ENCODE measurements at regions not wholly inside any gene's neighbourhood (a gene's known extent, or its start where the extent isn't known, plus 50 kb on each side); places are given as distances from the start of the nearest gene placed in this dataset.

DNA sequence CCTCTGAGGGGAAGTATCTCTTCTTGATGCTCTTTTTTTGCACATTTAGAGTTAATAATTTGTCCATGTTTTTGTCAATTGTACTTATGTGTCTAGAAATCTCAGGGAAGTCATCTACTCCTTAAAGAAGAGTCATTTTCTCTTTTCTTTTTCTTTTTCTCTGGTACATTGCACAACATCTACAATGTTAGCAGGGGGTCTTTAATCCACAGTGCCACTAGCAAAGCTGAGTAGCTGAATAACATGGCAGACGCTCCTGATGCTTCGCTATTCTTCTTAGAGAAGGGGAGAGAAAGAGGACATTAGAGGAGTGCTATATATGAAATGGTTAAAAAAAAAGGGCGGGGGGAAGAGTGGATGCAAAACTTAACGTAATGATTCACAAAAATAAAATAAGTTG lies 399.6 kb upstream of the CWC22 start:
- no peaks in the 10 kb centered on the region for H3K36me3 ChIP-seq (ENCODE audit: control insufficient read depth, insufficient read depth, low read length)
- H3K4me3 ChIP-seq (ENCODE audit: low read depth, low read length), result no peak overlapping the region
- no peaks in the 10 kb centered on the region for H3K9me3 ChIP-seq (ENCODE audit: control insufficient read depth, insufficient read depth, low read length)
- no peaks in the 10 kb centered on the region for H3K4me1 ChIP-seq (ENCODE audit: control insufficient read depth, insufficient read depth, low read length)
- H3K27me3 ChIP-seq (ENCODE audit: control insufficient read depth, insufficient read depth, low read length), result no peaks in the 10 kb centered on the region
- no peak overlapping the region for H3K27ac ChIP-seq (ENCODE audit: low read depth, low read length)
- no peak overlapping the region for H3K9ac ChIP-seq (ENCODE audit: low read depth, low read length)

DNA sequence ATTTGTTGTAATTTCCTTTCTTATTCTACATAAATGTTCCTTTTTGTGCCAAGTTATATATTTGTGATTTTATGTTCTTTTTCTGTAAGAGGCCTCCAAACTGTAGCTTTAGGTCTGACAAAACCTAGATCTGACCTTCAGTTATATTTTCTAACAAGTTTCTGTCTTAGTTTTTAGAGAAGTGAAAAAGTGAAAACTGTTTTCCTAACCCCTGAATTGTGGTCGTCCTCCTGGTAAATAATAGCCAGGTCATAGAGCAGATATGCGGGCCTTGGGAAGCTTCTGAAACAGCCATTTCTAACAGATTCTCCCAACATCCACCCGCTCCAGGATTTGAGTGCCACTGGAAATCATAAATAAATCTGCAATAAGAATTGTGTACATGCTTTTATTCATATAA lies 398.4 kb upstream of the CWC22 start:
- H3K27ac ChIP-seq (ENCODE audit: low read depth, low read length), result no peak overlapping the region
- no peak overlapping the region for H3K4me3 ChIP-seq (ENCODE audit: low read depth, low read length)
- H3K36me3 ChIP-seq (ENCODE audit: control insufficient read depth, insufficient read depth, low read length), result no peaks in the 10 kb centered on the region
- H3K9ac ChIP-seq (ENCODE audit: low read depth, low read length), result no peak overlapping the region
- no peaks in the 10 kb centered on the region for H3K4me1 ChIP-seq (ENCODE audit: control insufficient read depth, insufficient read depth, low read length)
- no peaks in the 10 kb centered on the region for H3K9me3 ChIP-seq (ENCODE audit: control insufficient read depth, insufficient read depth, low read length)
- no peaks in the 10 kb centered on the region for H3K27me3 ChIP-seq (ENCODE audit: control insufficient read depth, insufficient read depth, low read length)

DNA sequence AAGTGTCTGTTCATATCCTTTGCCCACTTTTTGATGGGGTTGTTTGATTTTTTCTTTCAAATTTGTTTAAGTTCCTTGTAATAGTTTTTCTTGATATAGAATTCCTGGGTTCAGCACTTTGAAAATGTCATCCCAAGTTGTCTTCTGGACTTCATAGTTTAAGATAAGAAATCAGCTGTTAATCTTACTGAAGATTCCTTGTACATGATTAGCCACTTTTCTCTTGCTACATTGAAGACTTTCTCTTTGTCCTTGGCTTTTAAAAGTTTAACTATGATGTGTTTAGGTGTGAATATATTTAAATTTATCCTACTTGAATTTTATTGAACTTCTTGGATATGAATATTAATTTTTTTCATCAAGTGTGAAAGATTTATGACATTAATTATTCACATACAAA lies 387.2 kb upstream of the CWC22 start:
- Histone ChIP-seq H3K4me1 (ENCODE audit: control insufficient read depth, insufficient read depth, low read length) (no peaks in the 10 kb centered on the region), H3K36me3 (ENCODE audit: control insufficient read depth, insufficient read depth, low read length) (no peaks in the 10 kb centered on the region), H3K9ac (ENCODE audit: low read depth, low read length) (no peak overlapping the region)

DNA sequence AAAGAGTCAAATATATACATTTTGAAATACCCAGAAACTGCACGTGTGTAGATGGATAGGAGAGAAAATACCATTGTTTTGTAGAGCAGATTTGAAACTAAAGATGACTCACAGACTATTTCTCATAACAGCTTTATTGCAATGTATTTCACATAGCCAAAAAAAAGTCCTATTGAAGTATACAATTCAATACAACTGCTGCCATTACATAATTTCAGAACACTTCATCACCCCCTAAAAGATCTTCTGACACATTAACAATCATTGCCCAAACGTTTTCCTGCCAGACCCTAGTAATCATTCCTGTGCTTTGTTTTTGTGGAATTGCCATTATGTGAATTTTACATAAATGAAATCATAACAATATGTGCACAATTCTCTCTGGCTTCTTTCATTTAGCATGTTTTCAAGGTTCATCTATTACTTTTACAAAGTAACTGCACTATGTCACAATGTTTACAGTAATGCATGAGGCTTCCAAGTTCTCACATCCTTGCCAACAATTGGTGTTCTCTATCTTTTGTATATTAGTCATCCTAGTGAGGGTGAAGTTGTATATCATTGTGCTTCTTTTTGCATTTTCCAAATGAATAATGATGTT lies 378.6 kb upstream of the CWC22 start:
- no peak overlapping the region for H3K4me3 ChIP-seq (ENCODE audit: low read depth, low read length)
- H3K27me3 ChIP-seq (ENCODE audit: control insufficient read depth, insufficient read depth, low read length), result no peaks in the 10 kb centered on the region
- no peaks in the 10 kb centered on the region for H3K9me3 ChIP-seq (ENCODE audit: control insufficient read depth, insufficient read depth, low read length)
- H3K27ac ChIP-seq (ENCODE audit: low read depth, low read length), result no peak overlapping the region
- H3K4me1 ChIP-seq (ENCODE audit: control insufficient read depth, insufficient read depth, low read length), result no peaks in the 10 kb centered on the region
- no peaks in the 10 kb centered on the region for H3K36me3 ChIP-seq (ENCODE audit: control insufficient read depth, insufficient read depth, low read length)
- H3K9ac ChIP-seq (ENCODE audit: low read depth, low read length), result no peak overlapping the region

More for the DNA sequence above, 387.2 kb upstream of the CWC22 start:
- Histone ChIP-seq H3K9me3 (ENCODE audit: control insufficient read depth, insufficient read depth, low read length) (peaks cover 5% of the 10 kb centered on the region), H3K27me3 (ENCODE audit: control insufficient read depth, insufficient read depth, low read length) (no peaks in the 10 kb centered on the region), H3K27ac (ENCODE audit: low read depth, low read length) (no peak overlapping the region), H3K4me3 (ENCODE audit: low read depth, low read length) (no peak overlapping the region)

DNA sequence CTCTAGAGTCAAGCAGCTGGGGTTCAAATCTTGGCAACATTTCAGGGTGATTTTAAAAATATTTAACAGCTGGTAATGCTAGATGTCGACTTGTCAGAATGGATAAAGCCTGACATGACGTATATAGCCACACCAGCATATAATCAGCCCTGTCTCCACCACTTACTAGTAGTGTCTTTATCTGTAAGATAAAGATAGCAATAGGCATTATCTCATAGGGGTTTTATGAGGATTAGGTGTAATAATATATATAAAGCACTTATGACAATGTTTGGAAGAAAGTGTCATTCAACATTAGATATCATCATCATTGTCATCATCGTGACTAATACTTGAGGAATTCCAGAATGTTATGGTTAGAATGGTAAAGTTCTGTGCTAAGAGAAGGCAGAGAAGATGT lies 369.0 kb upstream of the CWC22 start:
- Histone ChIP-seq H3K27me3 (ENCODE audit: control insufficient read depth, insufficient read depth, low read length) (no peaks in the 10 kb centered on the region), H3K9ac (ENCODE audit: low read depth, low read length) (no peak overlapping the region), H3K4me3 (ENCODE audit: low read depth, low read length) (no peak overlapping the region), H3K9me3 (ENCODE audit: control insufficient read depth, insufficient read depth, low read length) (no peaks in the 10 kb centered on the region), H3K4me1 (ENCODE audit: control insufficient read depth, insufficient read depth, low read length) (no peaks in the 10 kb centered on the region), H3K27ac (ENCODE audit: low read depth, low read length) (no peak overlapping the region), H3K36me3 (ENCODE audit: control insufficient read depth, insufficient read depth, low read length) (no peaks in the 10 kb centered on the region)

DNA sequence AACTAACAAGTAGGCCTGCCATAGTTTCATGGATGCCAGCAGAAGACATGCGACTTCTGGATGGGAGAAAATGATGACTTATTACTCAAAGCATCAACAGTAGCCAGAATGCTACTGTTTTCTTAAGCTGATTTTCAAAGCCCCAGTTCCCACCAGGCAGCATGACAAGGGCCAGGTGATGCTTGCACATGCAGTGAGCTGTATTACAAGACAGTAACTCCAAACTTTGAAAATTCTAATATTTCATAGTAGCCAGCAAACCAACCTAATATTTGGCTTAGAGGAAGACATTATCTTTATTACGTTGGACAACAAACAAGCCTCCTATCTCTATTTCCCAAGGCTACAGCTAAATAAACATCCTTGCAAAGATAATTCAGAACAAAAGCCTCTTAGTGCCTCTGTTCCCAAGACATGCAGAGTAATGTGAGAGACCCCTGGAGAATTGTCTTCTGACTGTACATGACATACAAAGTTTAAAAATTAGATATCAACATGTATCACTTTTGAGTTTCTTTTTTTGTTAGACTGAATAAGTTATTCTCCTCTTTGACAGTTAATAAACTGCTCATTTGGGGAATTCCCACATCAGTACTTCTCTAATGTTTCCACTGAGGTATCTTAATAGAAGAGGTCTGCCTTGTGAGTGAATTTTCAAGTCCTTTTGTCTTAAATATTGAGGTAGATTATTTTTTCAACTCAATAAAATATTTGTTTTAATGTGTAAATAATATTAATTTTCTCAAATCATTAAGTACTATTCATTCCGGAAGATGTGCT lies 367.6 kb upstream of the CWC22 start:
- Histone ChIP-seq H3K36me3 (ENCODE audit: control insufficient read depth, insufficient read depth, low read length) (no peaks in the 10 kb centered on the region), H3K27ac (ENCODE audit: low read depth, low read length) (no peak overlapping the region), H3K27me3 (ENCODE audit: control insufficient read depth, insufficient read depth, low read length) (no peaks in the 10 kb centered on the region), H3K4me1 (ENCODE audit: control insufficient read depth, insufficient read depth, low read length) (peaks cover 4% of the 10 kb centered on the region; the same call in 1 of the 2 replicates), H3K4me3 (ENCODE audit: low read depth, low read length) (no peak overlapping the region), H3K9ac (ENCODE audit: low read depth, low read length) (no peak overlapping the region), H3K9me3 (ENCODE audit: control insufficient read depth, insufficient read depth, low read length) (no peaks in the 10 kb centered on the region)

DNA sequence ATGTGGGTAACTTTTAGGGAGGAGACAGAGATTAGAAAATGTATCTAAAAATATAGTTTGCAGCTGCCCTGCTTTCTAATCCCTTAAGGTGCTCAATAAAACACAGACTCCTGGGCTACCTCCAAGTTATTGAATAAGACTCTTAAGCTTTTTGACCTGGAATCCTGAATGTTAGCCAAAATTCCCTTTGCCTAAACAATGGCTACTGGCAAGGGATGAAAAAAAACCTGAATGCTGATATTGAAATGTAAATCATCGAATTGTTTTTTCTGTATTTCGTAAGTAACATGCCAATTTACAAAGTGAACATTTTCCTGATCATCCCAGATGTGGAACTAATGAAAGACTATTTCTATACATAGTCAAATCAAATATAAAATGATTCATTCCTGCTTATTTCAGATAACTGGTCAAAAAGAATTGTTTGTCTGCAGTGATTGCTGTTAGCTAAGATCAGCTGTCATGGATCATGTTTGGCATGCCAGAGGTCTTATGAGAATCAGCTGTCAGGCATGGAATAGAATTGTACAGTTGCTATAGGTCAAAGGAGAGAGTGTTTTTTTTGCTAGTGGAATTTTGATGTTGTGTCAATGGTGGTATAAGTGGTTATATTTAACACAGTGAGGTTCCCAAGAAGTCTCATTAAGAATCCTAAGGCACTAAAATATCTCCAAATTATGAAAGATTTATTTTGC lies 363.6 kb upstream of the CWC22 start:
- Histone ChIP-seq H3K9me3 (ENCODE audit: control insufficient read depth, insufficient read depth, low read length) (no peaks in the 10 kb centered on the region), H3K27ac (ENCODE audit: low read depth, low read length) (no peak overlapping the region), H3K9ac (ENCODE audit: low read depth, low read length) (no peak overlapping the region), H3K4me3 (ENCODE audit: low read depth, low read length) (no peak overlapping the region), H3K4me1 (ENCODE audit: control insufficient read depth, insufficient read depth, low read length) (peaks cover 4% of the 10 kb centered on the region; the same call in 1 of the 2 replicates), H3K36me3 (ENCODE audit: control insufficient read depth, insufficient read depth, low read length) (no peaks in the 10 kb centered on the region), H3K27me3 (ENCODE audit: control insufficient read depth, insufficient read depth, low read length) (no peaks in the 10 kb centered on the region)

DNA sequence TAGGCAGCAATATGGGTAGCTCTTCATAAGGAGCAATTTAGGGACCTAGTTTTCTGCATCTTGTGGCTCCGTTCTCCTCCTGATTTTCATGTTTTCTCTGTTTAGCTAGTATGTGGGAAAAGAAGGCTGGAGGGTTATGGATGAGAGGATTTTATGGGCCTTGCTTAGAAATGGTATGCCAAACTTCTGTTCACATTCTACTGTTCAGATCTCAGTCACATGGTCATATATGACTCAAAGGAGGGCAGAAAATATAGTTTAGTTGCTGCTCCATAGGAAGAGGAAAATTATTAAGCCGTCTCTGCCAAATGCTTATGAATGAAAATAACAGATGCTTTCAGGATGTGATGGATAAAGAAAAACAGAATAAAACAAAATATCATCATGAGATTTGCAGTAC lies 361.8 kb upstream of the CWC22 start:
- Histone ChIP-seq H3K27ac (ENCODE audit: low read depth, low read length) (no peak overlapping the region), H3K4me3 (ENCODE audit: low read depth, low read length) (no peak overlapping the region), H3K4me1 (ENCODE audit: control insufficient read depth, insufficient read depth, low read length) (peaks cover 4% of the 10 kb centered on the region; the same call in 1 of the 2 replicates), H3K9me3 (ENCODE audit: control insufficient read depth, insufficient read depth, low read length) (no peaks in the 10 kb centered on the region), H3K27me3 (ENCODE audit: control insufficient read depth, insufficient read depth, low read length) (no peaks in the 10 kb centered on the region), H3K9ac (ENCODE audit: low read depth, low read length) (no peak overlapping the region), H3K36me3 (ENCODE audit: control insufficient read depth, insufficient read depth, low read length) (no peaks in the 10 kb centered on the region)

DNA sequence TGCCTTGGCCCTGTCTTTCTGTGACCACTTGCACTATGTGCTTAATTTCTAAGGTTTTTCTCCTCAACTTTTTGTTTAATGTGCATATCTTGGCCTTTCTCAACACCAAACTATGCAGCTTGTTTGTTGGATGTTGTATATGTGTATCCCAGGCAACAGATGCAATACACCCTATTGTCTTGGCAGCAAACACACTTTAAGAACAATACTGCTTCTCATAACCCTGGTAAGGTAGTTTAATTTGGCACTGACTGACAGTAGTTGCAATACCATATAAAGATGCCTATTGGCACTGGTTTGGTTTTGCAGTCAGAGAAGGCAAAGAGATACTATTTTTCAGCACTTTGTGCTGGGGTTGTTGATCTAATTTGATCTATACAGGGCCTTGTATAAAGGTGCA lies 360.7 kb upstream of the CWC22 start:
- Histone ChIP-seq H3K9me3 (ENCODE audit: control insufficient read depth, insufficient read depth, low read length) (no peaks in the 10 kb centered on the region), H3K4me3 (ENCODE audit: low read depth, low read length) (no peak overlapping the region), H3K36me3 (ENCODE audit: control insufficient read depth, insufficient read depth, low read length) (no peaks in the 10 kb centered on the region), H3K4me1 (ENCODE audit: control insufficient read depth, insufficient read depth, low read length) (peaks cover 4% of the 10 kb centered on the region; the same call in 1 of the 2 replicates), H3K27me3 (ENCODE audit: control insufficient read depth, insufficient read depth, low read length) (no peaks in the 10 kb centered on the region), H3K9ac (ENCODE audit: low read depth, low read length) (no peak overlapping the region), H3K27ac (ENCODE audit: low read depth, low read length) (no peak overlapping the region)

DNA sequence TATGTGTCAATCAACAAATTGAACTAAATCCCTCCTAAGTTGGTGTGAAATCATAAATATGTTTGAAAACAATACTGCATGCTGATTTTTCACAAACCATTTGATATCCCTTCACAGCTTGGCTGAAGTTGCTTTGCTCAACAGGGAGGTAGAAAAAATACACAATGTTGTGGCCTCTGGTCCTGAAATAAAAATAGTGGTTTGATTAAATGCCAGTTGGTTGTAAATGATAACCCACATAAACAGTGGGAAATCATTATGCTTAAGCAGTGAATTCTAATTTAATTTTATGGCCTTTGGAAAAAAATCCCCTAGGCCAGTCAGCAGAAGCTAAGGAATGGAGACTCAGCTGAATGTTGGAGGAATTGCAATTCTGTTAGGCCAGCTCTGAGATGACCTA lies 359.4 kb upstream of the CWC22 start:
- H3K27me3 ChIP-seq (ENCODE audit: control insufficient read depth, insufficient read depth, low read length), result no peaks in the 10 kb centered on the region
- H3K36me3 ChIP-seq (ENCODE audit: control insufficient read depth, insufficient read depth, low read length), result no peaks in the 10 kb centered on the region
- H3K4me3 ChIP-seq (ENCODE audit: low read depth, low read length), result no peak overlapping the region
- H3K27ac ChIP-seq (ENCODE audit: low read depth, low read length), result no peak overlapping the region
- H3K9ac ChIP-seq (ENCODE audit: low read depth, low read length), result no peak overlapping the region
- H3K4me1 ChIP-seq (ENCODE audit: control insufficient read depth, insufficient read depth, low read length), result peaks cover 4% of the 10 kb centered on the region; the same call in 1 of the 2 replicates
- no peaks in the 10 kb centered on the region for H3K9me3 ChIP-seq (ENCODE audit: control insufficient read depth, insufficient read depth, low read length)

DNA sequence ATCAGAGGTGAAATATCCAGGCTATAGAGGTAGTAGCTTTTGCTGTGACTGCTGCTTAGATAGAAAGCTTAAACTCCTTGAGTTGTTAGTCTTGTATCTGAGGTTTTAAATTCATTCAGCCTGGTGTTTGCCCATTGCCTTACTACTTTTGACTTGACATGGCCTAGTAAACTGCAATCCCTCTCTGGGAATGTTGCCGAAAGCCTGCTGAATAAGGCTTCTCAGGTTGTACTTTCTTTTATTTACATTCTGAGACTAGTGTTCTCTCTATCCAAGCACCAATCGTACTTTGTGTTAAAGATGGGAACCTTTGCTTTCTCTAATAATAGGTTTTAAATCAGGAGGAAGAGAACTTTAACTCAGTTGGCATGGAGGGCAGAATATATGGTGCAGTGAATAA lies 357.6 kb upstream of the CWC22 start:
- H3K9me3 ChIP-seq (ENCODE audit: control insufficient read depth, insufficient read depth, low read length), result no peaks in the 10 kb centered on the region
- H3K27ac ChIP-seq (ENCODE audit: low read depth, low read length), result no peak overlapping the region
- no peaks in the 10 kb centered on the region for H3K4me1 ChIP-seq (ENCODE audit: control insufficient read depth, insufficient read depth, low read length)
- no peaks in the 10 kb centered on the region for H3K36me3 ChIP-seq (ENCODE audit: control insufficient read depth, insufficient read depth, low read length)
- no peak overlapping the region for H3K9ac ChIP-seq (ENCODE audit: low read depth, low read length)
- no peak overlapping the region for H3K4me3 ChIP-seq (ENCODE audit: low read depth, low read length)
- no peaks in the 10 kb centered on the region for H3K27me3 ChIP-seq (ENCODE audit: control insufficient read depth, insufficient read depth, low read length)

Data from HUES48 (cell line).